Vagina (tissue), 2 donors: ENCODE measurements at regions not wholly inside any gene's neighbourhood (a gene's known extent, or its start where the extent isn't known, plus 50 kb on each side); places are given as distances from the start of the nearest gene placed in this dataset.

Experiments
- DNase-seq, 2 donors: peaks; one replicate each; pipeline ENCODE4 v3.0.0-alpha.2; 2017; ENCODE audit errors: extremely low spot score in 2 of 2
- H3K27ac ChIP-seq: fragments of 200-600 bp; sonication (generic); one replicate; pipeline ENCODE4 v1.5.1; 2019
- H3K27me3 ChIP-seq: fragments of 200-600 bp; sonication (generic); one replicate; pipeline ENCODE4 v1.5.1; 2019
- H3K36me3 ChIP-seq, 2 donors: fragments of 200-600 bp; sonication (generic); one replicate each; pipeline ENCODE4 v1.5.1; 2017 to 2019
- H3K4me1 ChIP-seq: fragments of 200-600 bp; sonication (generic); one replicate; pipeline ENCODE4 v1.5.1; 2019
- H3K4me3 ChIP-seq, 2 donors: fragments of 200-600 bp; sonication (generic); 1 replicate in 1 of 2; 2 replicates in 1 of 2; pipeline ENCODE4 v1.5.1; 2016 to 2019
- H3K9me3 ChIP-seq: fragments of 200-600 bp; sonication (generic); one replicate; pipeline ENCODE4 v1.5.1; 2019
- POLR2A ChIP-seq, 2 donors: fragments of 450-650 bp; IDR thresholded peaks; one replicate each; pipeline ENCODE4 v1.6.1; 2017; ENCODE audit warnings: antibody characterized with exemption in 2 of 2, mild to moderate bottlenecking in 2 of 2, moderate library complexity in 2 of 2
- POLR2AphosphoS5 ChIP-seq, 2 donors: sonication (generic); formaldehyde crosslinking; IDR thresholded peaks; one replicate each; pipeline ENCODE4 v1.9.0; 2017; ENCODE audit warnings: antibody characterized with exemption in 2 of 2, mild to moderate bottlenecking in 2 of 2, low read depth in 1 of 2; ENCODE audit not compliant: insufficient read depth in 1 of 2
- intact Hi-C: fragments of 100-400 bp; cut with DNase I; formaldehyde crosslinking; loops from one replicate; pipeline ENCODE4 v1.15.1; 2023
- TF ChIP-seq, protein P1 (sequence below), 3 experiments: fragments of 450-650 bp in 2 of 3; fragments of 200-600 bp in 1 of 3; sonication (generic) in 1 of 3; IDR thresholded peaks; one replicate each; pipeline ENCODE4 v1.5.1; 2017 to 2019; ENCODE audit warnings: antibody characterized with exemption in 3 of 3, mild to moderate bottlenecking in 2 of 3, moderate library complexity in 2 of 3

DNA sequence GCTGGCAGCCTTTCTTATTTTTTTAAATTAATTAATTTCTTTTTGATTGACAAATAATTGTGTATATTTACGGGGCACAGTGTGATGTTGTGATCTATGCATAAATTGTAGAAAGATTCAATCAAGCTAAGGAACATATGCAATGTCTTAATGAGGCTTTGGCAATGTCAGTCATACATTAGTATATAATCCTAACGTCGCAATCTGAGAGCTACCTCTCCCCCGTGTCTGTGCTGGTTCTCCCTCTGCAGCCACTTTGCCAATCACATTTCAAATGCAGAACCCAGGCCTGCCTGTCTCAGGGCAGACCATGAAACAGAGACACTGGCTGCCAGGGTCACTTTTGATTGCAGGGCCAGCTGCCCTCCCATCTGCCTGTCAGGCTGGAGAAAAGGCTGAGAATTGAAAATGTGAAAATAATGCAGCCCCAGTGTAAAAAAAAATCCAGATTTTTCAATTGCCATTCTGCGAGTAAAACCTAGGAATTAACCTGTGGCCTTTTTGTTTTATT lies 56.3 kb downstream of the SLC24A2 start:
- intact Hi-C loops, result no loop called here
- Histone ChIP-seq H3K36me3 (no peaks in the 10 kb centered on the region), H3K27ac (no peak overlapping the region), H3K4me3 (no peak overlapping the region), H3K4me1 (no peaks in the 10 kb centered on the region), H3K9me3 (no peaks in the 10 kb centered on the region), H3K27me3 (no peaks in the 10 kb centered on the region)
- TF ChIP-seq POLR2A (IDR thresholded peaks at IDR 0.05) (no peak), POLR2AphosphoS5 (IDR thresholded peaks at IDR 0.05; ENCODE audit: insufficient read depth in 1 of 2, low read depth in 1 of 2) (no peak)
- TF ChIP-seq, protein P1, sequence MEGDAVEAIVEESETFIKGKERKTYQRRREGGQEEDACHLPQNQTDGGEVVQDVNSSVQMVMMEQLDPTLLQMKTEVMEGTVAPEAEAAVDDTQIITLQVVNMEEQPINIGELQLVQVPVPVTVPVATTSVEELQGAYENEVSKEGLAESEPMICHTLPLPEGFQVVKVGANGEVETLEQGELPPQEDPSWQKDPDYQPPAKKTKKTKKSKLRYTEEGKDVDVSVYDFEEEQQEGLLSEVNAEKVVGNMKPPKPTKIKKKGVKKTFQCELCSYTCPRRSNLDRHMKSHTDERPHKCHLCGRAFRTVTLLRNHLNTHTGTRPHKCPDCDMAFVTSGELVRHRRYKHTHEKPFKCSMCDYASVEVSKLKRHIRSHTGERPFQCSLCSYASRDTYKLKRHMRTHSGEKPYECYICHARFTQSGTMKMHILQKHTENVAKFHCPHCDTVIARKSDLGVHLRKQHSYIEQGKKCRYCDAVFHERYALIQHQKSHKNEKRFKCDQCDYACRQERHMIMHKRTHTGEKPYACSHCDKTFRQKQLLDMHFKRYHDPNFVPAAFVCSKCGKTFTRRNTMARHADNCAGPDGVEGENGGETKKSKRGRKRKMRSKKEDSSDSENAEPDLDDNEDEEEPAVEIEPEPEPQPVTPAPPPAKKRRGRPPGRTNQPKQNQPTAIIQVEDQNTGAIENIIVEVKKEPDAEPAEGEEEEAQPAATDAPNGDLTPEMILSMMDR (IDR thresholded peaks at IDR 0.05), result no peak
- DNase-seq, result no peak

DNA sequence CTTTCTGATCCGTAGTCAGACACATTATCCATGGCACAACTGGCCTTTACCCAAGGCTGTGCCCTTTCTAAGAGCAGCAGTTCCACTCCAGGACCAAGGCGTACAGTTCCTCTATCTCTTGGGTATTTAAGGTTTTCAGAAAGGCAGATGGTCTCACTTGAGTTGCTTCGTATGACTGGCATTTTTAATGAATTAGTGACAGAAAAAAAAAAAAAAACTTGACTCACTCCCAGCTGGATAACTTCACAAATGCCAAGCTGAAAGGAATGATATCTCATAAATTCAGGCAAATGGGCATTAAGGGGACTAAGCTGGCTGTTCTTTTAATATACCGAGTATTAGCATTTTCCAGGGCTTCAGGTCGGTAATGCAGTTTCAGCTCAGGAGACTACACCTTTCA lies 60.7 kb downstream of the SLC24A2 start:
- no peak overlapping the region for H3K4me3 ChIP-seq
- H3K36me3 ChIP-seq, result no peaks in the 10 kb centered on the region
- no peak for DNase-seq
- H3K4me1 ChIP-seq, result no peaks in the 10 kb centered on the region
- no peaks in the 10 kb centered on the region for H3K27me3 ChIP-seq
- no peaks in the 10 kb centered on the region for H3K9me3 ChIP-seq
- no peak for TF ChIP-seq POLR2AphosphoS5 (IDR thresholded peaks at IDR 0.05; ENCODE audit: insufficient read depth in 1 of 2, low read depth in 1 of 2)
- TF ChIP-seq, protein P1 (IDR thresholded peaks at IDR 0.05), result no peak
- no peak for TF ChIP-seq POLR2A (IDR thresholded peaks at IDR 0.05)
- intact Hi-C loops, result no loop called here
- H3K27ac ChIP-seq, result no peak overlapping the region

- no peak overlapping the region for H3K27ac ChIP-seq
- H3K9me3 ChIP-seq, result no peaks in the 10 kb centered on the region
- H3K36me3 ChIP-seq, result no peaks in the 10 kb centered on the region
- TF ChIP-seq, protein P1 (IDR thresholded peaks at IDR 0.05), result no peak
- TF ChIP-seq POLR2AphosphoS5 (IDR thresholded peaks at IDR 0.05; ENCODE audit: insufficient read depth in 1 of 2, low read depth in 1 of 2) (no peak), POLR2A (IDR thresholded peaks at IDR 0.05) (no peak)
- intact Hi-C loops, result no loop called here
- no peak overlapping the region for H3K4me3 ChIP-seq
- H3K27me3 ChIP-seq, result no peaks in the 10 kb centered on the region
- H3K4me1 ChIP-seq, result no peaks in the 10 kb centered on the region
- no peak for DNase-seq
Observed at GRCh38 chr9:19725970-19726369, 62.9 kb downstream of the SLC24A2 start.

- Histone ChIP-seq H3K4me3 (no peak overlapping the region), H3K27me3 (no peaks in the 10 kb centered on the region), H3K36me3 (no peaks in the 10 kb centered on the region), H3K4me1 (no peaks in the 10 kb centered on the region), H3K27ac (no peak overlapping the region), H3K9me3 (no peaks in the 10 kb centered on the region)
- TF ChIP-seq, protein P1 (IDR thresholded peaks at IDR 0.05), result no peak
- TF ChIP-seq POLR2A (IDR thresholded peaks at IDR 0.05) (no peak), POLR2AphosphoS5 (IDR thresholded peaks at IDR 0.05; ENCODE audit: insufficient read depth in 1 of 2, low read depth in 1 of 2) (no peak)
- intact Hi-C loops, result no loop called here
- no peak for DNase-seq
Observed at GRCh38 chr9:19720377-19720776, 68.5 kb downstream of the SLC24A2 start.

DNA sequence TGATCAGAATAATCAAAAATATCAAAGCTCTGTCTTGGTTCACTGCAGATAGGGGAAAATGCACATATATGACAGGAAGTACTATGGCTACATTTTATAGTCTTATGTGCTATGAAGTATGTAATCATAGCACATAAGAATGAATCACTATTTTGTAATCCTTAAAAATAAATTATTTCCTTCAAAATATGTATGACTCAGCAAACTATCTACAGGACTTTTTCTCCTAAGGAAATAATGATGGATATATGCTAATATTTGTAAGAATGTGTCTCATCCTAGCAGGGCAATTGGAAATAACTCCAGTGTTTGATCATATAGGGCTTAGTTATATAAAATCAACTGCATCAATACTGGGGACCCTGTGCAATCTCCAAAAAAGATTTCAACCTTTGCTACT lies 85.1 kb downstream of the SLC24A2 start:
- intact Hi-C loops, result no loop called here
- no peaks in the 10 kb centered on the region for H3K27me3 ChIP-seq
- no peak for TF ChIP-seq POLR2AphosphoS5 (IDR thresholded peaks at IDR 0.05; ENCODE audit: insufficient read depth in 1 of 2, low read depth in 1 of 2)
- no peak for TF ChIP-seq POLR2A (IDR thresholded peaks at IDR 0.05)
- TF ChIP-seq, protein P1 (IDR thresholded peaks at IDR 0.05), result no peak

More for the DNA sequence above, 85.1 kb downstream of the SLC24A2 start:
- Histone ChIP-seq H3K9me3 (no peaks in the 10 kb centered on the region), H3K4me1 (no peaks in the 10 kb centered on the region), H3K4me3 (no peak overlapping the region), H3K36me3 (no peaks in the 10 kb centered on the region), H3K27ac (no peak overlapping the region)
- DNase-seq, result no peak
